ENCODE measurements at regions not wholly inside any gene's neighbourhood (a gene's known extent, or its start where the extent isn't known, plus 50 kb on each side); places are given as distances from the start of the nearest gene placed in this dataset.
A peak's percentile ranks its signal among the peaks of the same experiment; 100 is the strongest.

- no peaks in the 10 kb centered on the region for H3K27me3 Mint-ChIP-seq (ENCODE audit: unreplicated experiment)
- TF ChIP-seq CTCF (IDR thresholded peaks at IDR 0.05) = no peak
- no peak overlapping the region for H3K4me3 Mint-ChIP-seq (ENCODE audit: unreplicated experiment)
- H3K27ac Mint-ChIP-seq (ENCODE audit: unreplicated experiment) = peak overlapping the region; percentile 62
- H3K36me3 Mint-ChIP-seq (ENCODE audit: unreplicated experiment) = no peaks in the 10 kb centered on the region
- peaks cover 38% of the 10 kb centered on the region for H3K4me1 Mint-ChIP-seq (ENCODE audit: unreplicated experiment)
- no peaks in the 10 kb centered on the region for H3K9me3 Mint-ChIP-seq (ENCODE audit: unreplicated experiment)
- DNase-seq (ENCODE audit: extremely low spot score, unreplicated experiment) = no peak
Measured at GRCh38 chr17:14744761-14745473, 444.0 kb downstream of the HS3ST3B1 start.

DNA sequence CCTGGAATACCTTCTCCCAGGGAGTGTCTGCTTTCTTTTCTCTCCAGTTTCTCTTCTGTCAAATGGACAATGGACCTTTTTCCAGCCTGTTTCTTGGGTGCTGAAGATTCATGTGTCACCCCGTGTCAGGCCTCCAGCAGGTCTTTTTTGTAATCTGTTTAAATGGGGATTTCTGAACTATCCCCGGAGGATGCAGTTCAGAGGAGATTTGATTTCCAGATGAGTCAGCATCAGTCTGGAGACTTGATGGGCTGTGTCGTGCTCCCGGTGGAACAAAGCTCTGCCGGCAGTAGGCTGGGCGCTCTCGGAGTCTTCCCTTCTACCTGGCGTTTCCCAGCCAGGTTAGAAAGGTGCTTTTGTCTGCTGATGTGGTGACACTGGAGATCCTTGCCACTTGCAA is 440.6 kb downstream of the HS3ST3B1 start:
- Mint-ChIP-seq H3K27ac (ENCODE audit: unreplicated experiment) (peak overlapping the region; percentile 52), H3K4me1 (ENCODE audit: unreplicated experiment) (peaks cover 71% of the 10 kb centered on the region), H3K36me3 (ENCODE audit: unreplicated experiment) (no peaks in the 10 kb centered on the region), H3K27me3 (ENCODE audit: unreplicated experiment) (no peaks in the 10 kb centered on the region), H3K9me3 (ENCODE audit: unreplicated experiment) (no peaks in the 10 kb centered on the region), H3K4me3 (ENCODE audit: unreplicated experiment) (no peak overlapping the region)
- TF ChIP-seq CTCF (IDR thresholded peaks at IDR 0.05) = no peak
- no peak for DNase-seq (ENCODE audit: extremely low spot score, unreplicated experiment)

GRCh38 chr17:14739656-14740431 is 439.0 kb downstream of the HS3ST3B1 start:
- TF ChIP-seq CTCF (IDR thresholded peaks at IDR 0.05) = no peak
- DNase-seq (ENCODE audit: extremely low spot score, unreplicated experiment) = no peak
- H3K4me1 Mint-ChIP-seq (ENCODE audit: unreplicated experiment) = peaks cover 62% of the 10 kb centered on the region
- H3K27ac Mint-ChIP-seq (ENCODE audit: unreplicated experiment) = peak overlapping the region; percentile 74
- H3K4me3 Mint-ChIP-seq (ENCODE audit: unreplicated experiment) = no peak overlapping the region
- H3K27me3 Mint-ChIP-seq (ENCODE audit: unreplicated experiment) = no peaks in the 10 kb centered on the region
- H3K9me3 Mint-ChIP-seq (ENCODE audit: unreplicated experiment) = no peaks in the 10 kb centered on the region
- no peaks in the 10 kb centered on the region for H3K36me3 Mint-ChIP-seq (ENCODE audit: unreplicated experiment)

DNA sequence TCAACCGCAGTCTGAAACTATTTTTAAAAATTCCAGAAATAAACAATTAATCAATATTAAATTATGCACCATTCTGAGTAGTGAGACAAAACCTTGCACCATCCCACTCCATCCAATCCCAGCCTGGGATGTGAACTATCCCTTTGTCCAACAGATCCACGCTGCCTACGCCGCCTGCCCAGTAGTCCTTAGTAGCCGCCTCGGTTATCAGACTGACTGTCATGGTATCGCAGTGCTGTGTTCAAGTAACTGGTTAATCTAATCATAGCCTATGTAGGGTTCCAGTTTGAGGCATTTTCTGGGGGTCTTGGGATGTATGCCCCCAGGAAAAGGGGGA is 437.7 kb downstream of the HS3ST3B1 start:
- Mint-ChIP-seq H3K27ac (ENCODE audit: unreplicated experiment) (peak overlapping the region; percentile 91), H3K27me3 (ENCODE audit: unreplicated experiment) (no peaks in the 10 kb centered on the region), H3K36me3 (ENCODE audit: unreplicated experiment) (no peaks in the 10 kb centered on the region), H3K4me1 (ENCODE audit: unreplicated experiment) (peaks cover 60% of the 10 kb centered on the region), H3K4me3 (ENCODE audit: unreplicated experiment) (peak overlapping the region; percentile 6), H3K9me3 (ENCODE audit: unreplicated experiment) (no peaks in the 10 kb centered on the region)
- no peak for DNase-seq (ENCODE audit: extremely low spot score, unreplicated experiment)
- no peak for TF ChIP-seq CTCF (IDR thresholded peaks at IDR 0.05)

DNA sequence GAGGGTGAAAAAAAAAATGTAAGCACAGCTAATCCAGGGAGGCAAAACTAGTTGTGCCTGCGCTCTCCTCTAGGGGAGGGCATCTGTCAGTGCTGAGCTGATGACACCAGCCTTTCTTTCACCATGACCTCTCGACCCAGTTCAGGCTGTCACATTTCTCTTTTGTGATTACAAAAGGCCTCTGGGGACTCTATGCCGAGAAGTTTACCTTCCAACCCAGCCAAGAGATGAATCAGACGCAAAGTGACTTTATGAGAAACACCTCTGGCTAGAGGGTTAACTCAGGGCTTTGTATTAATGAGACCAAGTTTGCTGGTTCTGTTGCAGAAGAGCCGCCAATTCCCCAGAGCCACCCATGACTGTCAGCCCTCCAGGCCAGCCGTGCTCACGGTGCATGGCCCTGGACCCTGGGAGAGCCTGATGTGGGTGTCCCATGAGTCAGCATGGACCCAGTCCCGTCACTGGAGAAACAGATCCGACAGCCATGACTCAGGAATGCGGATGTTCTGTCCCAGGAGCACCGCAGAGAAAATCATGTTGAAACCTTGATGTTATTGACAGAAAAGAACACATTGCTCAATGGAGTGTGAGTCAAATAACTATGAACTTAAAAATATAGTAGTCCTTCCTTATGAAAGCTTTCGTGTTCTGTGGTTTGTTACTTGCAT is 437.2 kb downstream of the HS3ST3B1 start:
- Mint-ChIP-seq H3K4me1 (ENCODE audit: unreplicated experiment) (peaks cover 62% of the 10 kb centered on the region), H3K27ac (ENCODE audit: unreplicated experiment) (peak overlapping the region; percentile 91), H3K4me3 (ENCODE audit: unreplicated experiment) (peak overlapping the region; percentile 6), H3K36me3 (ENCODE audit: unreplicated experiment) (no peaks in the 10 kb centered on the region), H3K27me3 (ENCODE audit: unreplicated experiment) (no peaks in the 10 kb centered on the region), H3K9me3 (ENCODE audit: unreplicated experiment) (no peaks in the 10 kb centered on the region)
- TF ChIP-seq CTCF (IDR thresholded peaks at IDR 0.05) = peak; percentile 51
- peak; percentile 92 for DNase-seq (ENCODE audit: extremely low spot score, unreplicated experiment)

All from osteocyte (in vitro differentiated cells).